HL-60 (cell line): ENCODE measurements at regions not wholly inside any gene's neighbourhood (a gene's known extent, or its start where the extent isn't known, plus 50 kb on each side); places are given as distances from the start of the nearest gene placed in this dataset.

Source experiments
- CTCF ChIP-seq: IDR thresholded peaks from one replicate; pipeline ENCODE4 v1.5.1; 2011; ENCODE audit warnings: low read length, control low read depth, inconsistent platforms; ENCODE audit not compliant: insufficient read depth
- GABPA ChIP-seq: IDR thresholded peaks from 2 replicates; pipeline ENCODE4 v1.6.1; 2012; ENCODE audit warnings: low read depth
- POLR2AphosphoS5 ChIP-seq: IDR thresholded peaks from 2 replicates; pipeline ENCODE4 v1.6.1; 2012; ENCODE audit warnings: low read depth
- REST ChIP-seq: IDR thresholded peaks from 2 replicates; pipeline ENCODE4 v1.6.1; 2012; ENCODE audit warnings: low read depth; ENCODE audit not compliant: insufficient replicate concordance
- SPI1 ChIP-seq: IDR thresholded peaks from 2 replicates; pipeline ENCODE4 v1.6.1; 2012; ENCODE audit warnings: low read depth, mild to moderate bottlenecking, borderline replicate concordance

DNA sequence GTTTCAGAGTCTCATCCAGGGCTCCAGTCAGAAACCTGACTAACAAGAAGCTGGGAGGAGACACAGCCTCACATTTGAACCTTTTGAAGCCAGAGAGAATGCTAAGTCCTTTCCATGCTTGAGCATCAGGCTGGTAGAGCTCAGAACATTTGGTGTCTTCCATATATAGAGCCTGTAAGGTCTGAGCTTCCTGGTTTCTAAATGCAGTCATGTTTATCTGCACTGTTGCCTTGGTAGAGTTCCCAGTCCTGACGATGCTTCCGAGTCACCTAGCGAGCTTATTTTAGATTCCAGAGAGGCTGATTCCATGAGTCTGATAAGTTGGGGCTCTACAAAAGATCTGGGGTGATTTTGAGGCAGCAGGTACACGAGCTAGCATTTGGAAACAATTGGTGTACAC, 68.4 kb upstream of the SORL1 start:
- TF ChIP-seq CTCF (no peak), REST (no peak), POLR2AphosphoS5 (no peak), GABPA (no peak), SPI1 (no peak)
